RPMI8226 (cell line): ENCODE measurements at regions not wholly inside any gene's neighbourhood (a gene's known extent, or its start where the extent isn't known, plus 50 kb on each side); places are given as distances from the start of the nearest gene placed in this dataset.
"Not testable (repeated sequence)": the region's sequence is repeated elsewhere in the genome, so short reads cannot be mapped to it uniquely, and the experiment has no call there.

Source experiments
- DNase-seq: peaks from one replicate; pipeline ENCODE4 v3.0.0-alpha.2; 2015

- DNase-seq = no peak
Observed at GRCh38 chr2:57044931-57045635, 861.3 kb downstream of the CCDC85A start.

- DNase-seq = no peak
Observed at GRCh38 chr2:57049273-57049672, 865.5 kb downstream of the CCDC85A start.

- DNase-seq = no peak
Observed at GRCh38 chr2:57050007-57050406, 866.2 kb downstream of the CCDC85A start.

- DNase-seq = not testable (repeated sequence)
Observed at GRCh38 chr2:57066301-57066700, 882.5 kb downstream of the CCDC85A start.

- DNase-seq = no peak
Observed at GRCh38 chr2:57075226-57075625, 891.4 kb downstream of the CCDC85A start.

GRCh38 chr2:57080035-57080434 lies 896.2 kb downstream of the CCDC85A start:
- DNase-seq = no peak

GRCh38 chr2:57084697-57085281 lies 901.0 kb downstream of the CCDC85A start:
- no peak for DNase-seq

- no peak for DNase-seq
Observed at GRCh38 chr2:57093020-57093419, 909.2 kb downstream of the CCDC85A start.

GRCh38 chr2:57097855-57098254 lies 914.1 kb downstream of the CCDC85A start:
- DNase-seq = no peak

- no peak for DNase-seq
Observed at GRCh38 chr2:57100436-57100835, 916.6 kb downstream of the CCDC85A start.

GRCh38 chr2:57105694-57106093 lies 921.9 kb downstream of the CCDC85A start:
- DNase-seq = no peak

- no peak for DNase-seq
Observed at GRCh38 chr2:57107353-57107752, 923.6 kb downstream of the CCDC85A start.

GRCh38 chr2:57111531-57111930 lies 927.7 kb downstream of the CCDC85A start:
- no peak for DNase-seq

GRCh38 chr2:57119141-57119540 lies 927.5 kb upstream of the VRK2 start:
- no peak for DNase-seq

GRCh38 chr2:57126410-57126809 lies 920.2 kb upstream of the VRK2 start:
- DNase-seq = no peak

GRCh38 chr2:57139179-57139578 lies 907.4 kb upstream of the VRK2 start:
- no peak for DNase-seq

GRCh38 chr2:57141269-57141668 lies 905.3 kb upstream of the VRK2 start:
- DNase-seq = peak; percentile 52

- no peak for DNase-seq
Observed at GRCh38 chr2:57146951-57147350, 899.7 kb upstream of the VRK2 start.

- no peak for DNase-seq
Observed at GRCh38 chr2:57156231-57156924, 890.2 kb upstream of the VRK2 start.

- DNase-seq = no peak
Observed at GRCh38 chr2:57160976-57161375, 885.6 kb upstream of the VRK2 start.

- DNase-seq = no peak
Observed at GRCh38 chr2:57177176-57177575, 869.4 kb upstream of the VRK2 start.

- no peak for DNase-seq
Observed at GRCh38 chr2:57180042-57180567, 866.5 kb upstream of the VRK2 start.

- DNase-seq = no peak
Observed at GRCh38 chr2:57180678-57181077, 865.9 kb upstream of the VRK2 start.
